ENCODE measurements at regions not wholly inside any gene's neighbourhood (a gene's known extent, or its start where the extent isn't known, plus 50 kb on each side); places are given as distances from the start of the nearest gene placed in this dataset.

DNA sequence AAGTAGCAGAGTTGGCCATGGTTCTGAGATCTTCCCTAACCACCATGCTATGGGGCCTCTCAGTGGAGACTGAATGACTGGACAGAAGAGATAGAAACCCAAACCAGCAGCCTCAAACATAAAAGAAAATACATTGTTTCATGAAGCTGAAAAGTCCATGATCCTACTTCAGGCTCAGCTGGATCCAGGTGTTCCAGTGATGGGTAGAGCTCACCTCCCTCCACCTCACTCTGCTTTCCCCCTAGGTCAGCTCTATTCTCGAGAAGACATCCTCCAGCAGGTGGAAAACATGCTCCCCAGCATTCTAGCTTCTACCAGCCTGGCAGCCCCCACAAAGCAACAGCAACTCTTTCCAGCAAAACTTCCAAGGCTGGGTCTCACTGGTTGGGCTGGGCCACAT is 132.1 kb downstream of the OAT start:
- no peaks in the 10 kb centered on the region for H3K9me3 Mint-ChIP-seq
- peaks cover 10% of the 10 kb centered on the region for H3K27me3 Mint-ChIP-seq (ENCODE audit: low read depth)

DNA sequence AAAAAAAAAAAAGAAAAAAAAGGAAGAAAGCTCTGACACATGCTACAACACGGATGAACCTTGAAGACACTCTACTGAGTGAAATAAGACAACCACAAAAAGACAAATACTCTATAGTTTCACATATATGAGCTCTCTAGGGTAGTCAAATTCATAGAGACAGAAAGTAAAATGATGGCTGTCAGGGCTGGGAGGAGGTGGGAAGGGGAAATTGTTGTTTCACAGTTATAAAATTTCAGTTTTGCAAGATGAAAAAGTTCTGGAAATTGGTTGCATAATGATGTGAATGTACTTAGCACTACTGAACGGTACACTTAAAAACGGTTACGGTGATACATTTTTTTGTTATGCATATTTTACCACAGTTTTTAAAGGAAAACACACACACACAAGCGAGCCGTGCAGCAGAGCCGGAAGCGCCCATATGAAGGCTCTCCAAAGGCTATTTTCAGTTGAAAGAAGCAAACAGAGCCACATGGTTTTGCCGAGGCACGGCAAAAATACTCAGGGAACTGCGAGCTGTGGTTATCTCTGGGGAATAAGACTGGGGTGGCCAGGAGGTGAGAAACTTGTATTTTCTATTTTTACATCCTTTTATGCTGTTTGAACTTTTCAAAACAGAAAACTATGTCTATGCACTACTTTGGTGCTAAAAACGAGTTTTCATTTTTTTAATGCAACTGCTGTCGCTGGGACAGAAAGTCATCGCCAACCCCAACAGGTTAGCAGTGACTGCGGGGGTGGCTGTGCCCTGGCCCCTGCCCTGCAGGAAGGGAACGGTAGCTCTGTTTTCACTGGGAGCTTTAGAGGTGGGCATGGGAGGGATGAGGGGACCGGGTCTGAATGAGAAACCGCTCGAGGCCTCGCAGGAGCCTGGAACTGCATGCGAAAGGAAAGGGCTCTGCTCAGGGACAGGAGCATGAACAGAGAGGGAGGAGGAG is 132.9 kb downstream of the OAT start:
- peaks cover 7% of the 10 kb centered on the region for H3K27me3 Mint-ChIP-seq (ENCODE audit: low read depth)
- H3K27ac Mint-ChIP-seq, result peak overlapping the region in 1 of 3 experiments; percentile 62
- H3K4me3 Mint-ChIP-seq, result no peak overlapping the region
- TF ChIP-seq, protein P1, sequence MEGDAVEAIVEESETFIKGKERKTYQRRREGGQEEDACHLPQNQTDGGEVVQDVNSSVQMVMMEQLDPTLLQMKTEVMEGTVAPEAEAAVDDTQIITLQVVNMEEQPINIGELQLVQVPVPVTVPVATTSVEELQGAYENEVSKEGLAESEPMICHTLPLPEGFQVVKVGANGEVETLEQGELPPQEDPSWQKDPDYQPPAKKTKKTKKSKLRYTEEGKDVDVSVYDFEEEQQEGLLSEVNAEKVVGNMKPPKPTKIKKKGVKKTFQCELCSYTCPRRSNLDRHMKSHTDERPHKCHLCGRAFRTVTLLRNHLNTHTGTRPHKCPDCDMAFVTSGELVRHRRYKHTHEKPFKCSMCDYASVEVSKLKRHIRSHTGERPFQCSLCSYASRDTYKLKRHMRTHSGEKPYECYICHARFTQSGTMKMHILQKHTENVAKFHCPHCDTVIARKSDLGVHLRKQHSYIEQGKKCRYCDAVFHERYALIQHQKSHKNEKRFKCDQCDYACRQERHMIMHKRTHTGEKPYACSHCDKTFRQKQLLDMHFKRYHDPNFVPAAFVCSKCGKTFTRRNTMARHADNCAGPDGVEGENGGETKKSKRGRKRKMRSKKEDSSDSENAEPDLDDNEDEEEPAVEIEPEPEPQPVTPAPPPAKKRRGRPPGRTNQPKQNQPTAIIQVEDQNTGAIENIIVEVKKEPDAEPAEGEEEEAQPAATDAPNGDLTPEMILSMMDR (IDR thresholded peaks at IDR 0.05; ENCODE audit: unreplicated experiment in 3 of 3), result no peak
- peaks cover 20% of the 10 kb centered on the region for H3K4me1 Mint-ChIP-seq
- H3K36me3 Mint-ChIP-seq (ENCODE audit: low read depth), result no peaks in the 10 kb centered on the region
- no peaks in the 10 kb centered on the region for H3K9me3 Mint-ChIP-seq

More for the DNA sequence above, 132.1 kb downstream of the OAT start:
- no peaks in the 10 kb centered on the region for H3K36me3 Mint-ChIP-seq (ENCODE audit: low read depth)
- H3K4me1 Mint-ChIP-seq, result peaks cover 26% of the 10 kb centered on the region
- H3K27ac Mint-ChIP-seq, result no peak overlapping the region
- H3K4me3 Mint-ChIP-seq, result no peak overlapping the region
- TF ChIP-seq, protein P1 (IDR thresholded peaks at IDR 0.05; ENCODE audit: unreplicated experiment in 3 of 3), result no peak

DNA sequence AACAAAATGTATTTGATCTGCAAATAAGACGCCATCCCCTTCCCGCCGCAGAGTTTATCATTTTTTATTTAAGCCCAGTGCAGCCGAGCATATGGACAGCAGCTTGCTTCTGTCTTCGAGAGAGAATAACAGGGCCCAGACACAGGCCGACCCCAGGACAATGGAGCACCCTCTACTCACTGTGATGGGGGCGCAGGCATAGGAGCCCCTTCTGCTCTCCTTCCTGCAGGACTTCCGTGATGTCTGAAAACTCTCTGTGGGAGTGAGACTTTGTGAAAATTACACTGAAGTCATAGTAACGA is 134.8 kb downstream of the OAT start:
- H3K4me1 Mint-ChIP-seq, result peaks cover 8% of the 10 kb centered on the region
- no peaks in the 10 kb centered on the region for H3K9me3 Mint-ChIP-seq
- H3K27ac Mint-ChIP-seq, result peak overlapping the region in 2 of 3 experiments; percentile 16 to 48
- peaks cover 10% of the 10 kb centered on the region for H3K27me3 Mint-ChIP-seq (ENCODE audit: low read depth)
- H3K4me3 Mint-ChIP-seq, result no peak overlapping the region
- no peaks in the 10 kb centered on the region for H3K36me3 Mint-ChIP-seq (ENCODE audit: low read depth)
- TF ChIP-seq, protein P1 (IDR thresholded peaks at IDR 0.05; ENCODE audit: unreplicated experiment in 3 of 3), result no peak

DNA sequence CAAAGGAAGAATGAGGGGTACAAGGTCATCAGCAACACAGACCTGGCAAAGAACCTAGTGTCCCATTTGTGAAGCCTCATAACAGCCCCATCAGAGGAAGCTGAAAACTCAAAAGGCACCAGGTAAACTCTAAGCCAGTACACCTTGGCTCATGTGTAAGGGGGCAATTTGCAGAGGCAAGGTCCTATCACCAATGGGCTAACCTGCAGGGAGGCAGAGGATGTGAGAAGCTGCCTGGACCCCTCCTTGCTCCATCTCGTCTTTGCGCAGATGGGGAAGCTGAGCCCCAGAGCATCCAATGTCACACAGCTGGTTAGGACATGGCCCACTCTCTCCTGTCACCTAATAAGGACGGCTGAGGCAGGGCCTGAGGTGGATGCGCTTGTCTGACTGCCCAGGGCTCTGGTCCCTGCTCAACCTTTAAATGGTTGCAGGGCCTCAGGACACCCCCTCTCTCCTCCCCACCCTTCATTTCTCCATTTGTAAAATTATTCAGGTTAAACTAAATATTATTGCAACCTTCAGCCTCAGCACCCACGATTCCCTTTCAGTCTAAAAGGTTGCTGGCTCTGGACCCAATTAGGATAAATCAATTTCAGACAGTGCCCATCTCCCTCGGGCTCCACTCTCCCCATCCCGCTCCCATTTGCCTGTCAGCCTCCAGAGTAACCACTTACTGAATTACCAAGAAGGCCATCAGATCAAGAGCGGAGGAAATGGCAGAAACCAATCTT is 135.3 kb downstream of the OAT start:
- H3K4me1 Mint-ChIP-seq, result peaks cover 8% of the 10 kb centered on the region
- no peak overlapping the region for H3K4me3 Mint-ChIP-seq
- no peaks in the 10 kb centered on the region for H3K36me3 Mint-ChIP-seq (ENCODE audit: low read depth)
- TF ChIP-seq, protein P1 (IDR thresholded peaks at IDR 0.05; ENCODE audit: unreplicated experiment in 3 of 3), result no peak
- H3K9me3 Mint-ChIP-seq, result no peaks in the 10 kb centered on the region
- H3K27me3 Mint-ChIP-seq (ENCODE audit: low read depth), result peaks cover 10% of the 10 kb centered on the region
- H3K27ac Mint-ChIP-seq, result peak overlapping the region in 2 of 3 experiments; percentile 16 to 48

DNA sequence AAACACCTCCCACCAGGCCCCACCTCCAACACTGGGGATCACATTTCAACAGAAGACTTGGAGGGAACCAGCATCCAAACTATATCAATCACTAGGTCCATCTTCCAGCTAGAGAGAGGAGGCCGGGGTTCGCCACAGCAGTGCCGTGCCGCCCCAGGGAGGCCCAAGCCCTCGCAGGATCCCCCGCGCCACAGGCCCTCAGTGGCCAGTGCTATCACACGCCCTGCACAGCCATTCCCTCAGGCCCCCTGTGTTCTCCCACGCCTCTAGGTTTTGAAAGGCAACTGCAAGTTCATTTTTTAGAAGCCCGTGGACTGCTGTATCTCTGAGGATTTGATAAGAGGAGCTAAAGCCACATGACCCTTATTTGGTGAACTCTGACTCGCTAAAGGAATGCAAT is 136.4 kb downstream of the OAT start:
- Mint-ChIP-seq H3K4me1 (peaks cover 8% of the 10 kb centered on the region), H3K27ac (no peak overlapping the region), H3K9me3 (no peaks in the 10 kb centered on the region), H3K36me3 (ENCODE audit: low read depth) (no peaks in the 10 kb centered on the region), H3K4me3 (no peak overlapping the region), H3K27me3 (ENCODE audit: low read depth) (peaks cover 10% of the 10 kb centered on the region)
- TF ChIP-seq, protein P1 (IDR thresholded peaks at IDR 0.05; ENCODE audit: unreplicated experiment in 3 of 3), result no peak

Data from nephron (organoid).